ENCODE measurements at regions not wholly inside any gene's neighbourhood (a gene's known extent, or its start where the extent isn't known, plus 50 kb on each side); places are given as distances from the start of the nearest gene placed in this dataset.

GRCh38 chr5:124330595-124331220, 415.7 kb downstream of the ZNF608 start:
- Histone ChIP-seq H3K4me3 (no peak overlapping the region), H3K4me1 (no peaks in the 10 kb centered on the region), H3K27me3 (no peaks in the 10 kb centered on the region), H3K36me3 (no peaks in the 10 kb centered on the region), H3K9me3 (peaks cover 0 to 7% (median 3%) of the 10 kb centered on the region in 4 donors), H3K27ac (no peak overlapping the region)
- no peak for TF ChIP-seq POLR2A (IDR thresholded peaks at IDR 0.05)
- no peak for TF ChIP-seq EP300 (IDR thresholded peaks at IDR 0.05)
- DNase-seq (no peak), ATAC-seq (ENCODE audit: low FRiP score in 2 of 2) (no peak)

- Histone ChIP-seq H3K9me3 (peaks cover 0 to 7% (median 3%) of the 10 kb centered on the region in 4 donors), H3K36me3 (no peaks in the 10 kb centered on the region), H3K4me1 (no peaks in the 10 kb centered on the region), H3K27ac (no peak overlapping the region), H3K4me3 (no peak overlapping the region), H3K27me3 (no peaks in the 10 kb centered on the region)
- ATAC-seq (ENCODE audit: low FRiP score in 2 of 2) (no peak), DNase-seq (no peak)
- TF ChIP-seq POLR2A (IDR thresholded peaks at IDR 0.05) (no peak), POLR2AphosphoS5 (IDR thresholded peaks at IDR 0.05) (no peak), CTCF (IDR thresholded peaks at IDR 0.05) (no peak), EP300 (IDR thresholded peaks at IDR 0.05) (no peak)
Measured at GRCh38 chr5:124328201-124328600, 418.2 kb downstream of the ZNF608 start.

- 93 to 100% methylated on average over 1 of the region's 1 CpG for WGBS, 2 donors
- DNase-seq = no peak
Measured at GRCh38 chr5:124318661-124319060, 427.8 kb downstream of the ZNF608 start.

GRCh38 chr5:124317451-124317850, 429.0 kb downstream of the ZNF608 start:
- WGBS, 2 donors = 90 to 91% methylated on average over 3 of the region's 3 CpGs
- no peak for ATAC-seq (ENCODE audit: low FRiP score in 2 of 2)
- no peak for TF ChIP-seq CTCF (IDR thresholded peaks at IDR 0.05)
- TF ChIP-seq EP300 (IDR thresholded peaks at IDR 0.05) = no peak
- TF ChIP-seq POLR2AphosphoS5 (IDR thresholded peaks at IDR 0.05) = no peak
- no peak for TF ChIP-seq POLR2A (IDR thresholded peaks at IDR 0.05)
- no peak overlapping the region for H3K4me3 ChIP-seq
- no peaks in the 10 kb centered on the region for H3K36me3 ChIP-seq
- H3K27me3 ChIP-seq = no peaks in the 10 kb centered on the region
- H3K9me3 ChIP-seq = no peaks in the 10 kb centered on the region
- no peaks in the 10 kb centered on the region for H3K4me1 ChIP-seq
- no peak for DNase-seq
- no peak overlapping the region for H3K27ac ChIP-seq

More at GRCh38 chr5:124318661-124319060, 427.8 kb downstream of the ZNF608 start:
- H3K27me3 ChIP-seq = no peaks in the 10 kb centered on the region
- H3K27ac ChIP-seq = no peak overlapping the region
- no peak for ATAC-seq (ENCODE audit: low FRiP score in 2 of 2)
- no peaks in the 10 kb centered on the region for H3K4me1 ChIP-seq
- H3K9me3 ChIP-seq = no peaks in the 10 kb centered on the region
- TF ChIP-seq EP300 (IDR thresholded peaks at IDR 0.05) = no peak
- TF ChIP-seq POLR2AphosphoS5 (IDR thresholded peaks at IDR 0.05) = no peak
- no peak for TF ChIP-seq POLR2A (IDR thresholded peaks at IDR 0.05)
- no peak for TF ChIP-seq CTCF (IDR thresholded peaks at IDR 0.05)
- H3K36me3 ChIP-seq = no peaks in the 10 kb centered on the region
- H3K4me3 ChIP-seq = no peak overlapping the region

- TF ChIP-seq EP300 (IDR thresholded peaks at IDR 0.05) = no peak
- no peak for TF ChIP-seq CTCF (IDR thresholded peaks at IDR 0.05)
- no peak for TF ChIP-seq POLR2A (IDR thresholded peaks at IDR 0.05)
- no peak for TF ChIP-seq POLR2AphosphoS5 (IDR thresholded peaks at IDR 0.05)
- no peak for ATAC-seq (ENCODE audit: low FRiP score in 2 of 2)
- Histone ChIP-seq H3K27me3 (no peaks in the 10 kb centered on the region), H3K9me3 (no peaks in the 10 kb centered on the region), H3K36me3 (no peaks in the 10 kb centered on the region), H3K4me1 (peaks cover 0 to 1% (median 0%) of the 10 kb centered on the region in 4 donors), H3K27ac (no peak overlapping the region), H3K4me3 (no peak overlapping the region)
- 90 to 100% methylated on average over 3 of the region's 3 CpGs for WGBS, 2 donors
- no peak for DNase-seq
Measured at GRCh38 chr5:124315741-124316415, 430.6 kb downstream of the ZNF608 start.
